ENCODE measurements at regions not wholly inside any gene's neighbourhood (a gene's known extent, or its start where the extent isn't known, plus 50 kb on each side); places are given as distances from the start of the nearest gene placed in this dataset.
A peak's percentile ranks its signal among the peaks of the same experiment; 100 is the strongest.

- intact Hi-C loops (cut with DNase I), result no loop called here
- ATAC-seq (peak in 3 of 4 donors; percentile 50 to 61 (median 58)), DNase-seq (no peak), FAIRE-seq (no peak)
- no peaks in the 10 kb centered on the region for H3K9me3 ChIP-seq
- H3K36me3 ChIP-seq, result no peaks in the 10 kb centered on the region
- 29 to 36% methylated on average over 9 of the region's 9 CpGs for whole genome bisulfite sequencing, 2 donors
- H3K27me3 ChIP-seq, result no peaks in the 10 kb centered on the region
- H3K4me3 ChIP-seq, result no peak overlapping the region
- H3K4me1 ChIP-seq, result no peaks in the 10 kb centered on the region
- H3K27ac ChIP-seq, result peak overlapping the region in 2 of 4 donors; percentile 7 to 44
- TF ChIP-seq CTCF (IDR thresholded peaks at IDR 0.05), result no peak
Observed at GRCh38 chr14:76575108-76575507, 186.2 kb upstream of the VASH1 start.

DNA sequence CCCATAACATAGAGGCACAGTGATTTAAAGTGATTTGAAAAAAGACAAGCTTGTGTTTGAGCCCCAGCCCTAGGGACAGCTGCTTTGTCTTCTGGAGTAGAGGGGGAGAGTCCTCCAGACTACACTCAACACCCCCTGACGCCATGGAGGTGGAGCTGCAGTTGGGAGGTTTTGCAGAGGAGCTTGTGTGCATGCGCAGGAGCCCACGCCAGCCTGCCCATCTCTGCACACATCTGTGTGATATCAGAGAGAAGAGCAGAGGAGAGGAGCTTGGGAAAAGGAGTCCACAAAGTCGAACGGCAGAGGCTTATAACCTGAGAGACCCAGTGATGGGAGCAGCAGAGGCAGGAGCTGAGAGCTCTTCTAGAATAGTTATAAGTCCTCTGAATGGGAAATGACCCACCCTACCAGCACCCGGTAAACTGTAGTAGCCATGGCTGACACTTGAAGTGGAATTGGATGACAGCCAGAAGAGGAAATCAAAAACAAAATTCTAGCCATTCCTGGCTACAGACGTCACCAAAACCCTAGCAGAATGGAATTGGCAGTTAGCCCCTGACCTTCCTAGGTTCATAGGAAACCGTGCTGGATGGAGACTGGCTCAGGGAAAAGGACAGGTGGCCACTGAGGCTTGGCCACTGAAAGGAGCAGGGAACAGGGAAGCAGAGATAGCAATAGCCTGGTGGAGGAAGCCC lies 185.1 kb upstream of the VASH1 start:
- H3K27ac ChIP-seq, result peak overlapping the region in 2 of 4 donors; percentile 7 to 33
- peak in 3 of 6 donors; percentile 18 to 30 (median 20) for DNase-seq
- H3K36me3 ChIP-seq, result no peaks in the 10 kb centered on the region
- no peaks in the 10 kb centered on the region for H3K4me1 ChIP-seq
- H3K9me3 ChIP-seq, result no peaks in the 10 kb centered on the region
- no peak for FAIRE-seq
- intact Hi-C loops (cut with DNase I), result no loop called here
- WGBS, 2 donors, result 41 to 49% methylated on average over 8 of the region's 8 CpGs
- peak; percentile 50 to 79 (median 64) for ATAC-seq
- no peak for TF ChIP-seq CTCF (IDR thresholded peaks at IDR 0.05)
- no peaks in the 10 kb centered on the region for H3K27me3 ChIP-seq
- H3K4me3 ChIP-seq, result no peak overlapping the region

DNA sequence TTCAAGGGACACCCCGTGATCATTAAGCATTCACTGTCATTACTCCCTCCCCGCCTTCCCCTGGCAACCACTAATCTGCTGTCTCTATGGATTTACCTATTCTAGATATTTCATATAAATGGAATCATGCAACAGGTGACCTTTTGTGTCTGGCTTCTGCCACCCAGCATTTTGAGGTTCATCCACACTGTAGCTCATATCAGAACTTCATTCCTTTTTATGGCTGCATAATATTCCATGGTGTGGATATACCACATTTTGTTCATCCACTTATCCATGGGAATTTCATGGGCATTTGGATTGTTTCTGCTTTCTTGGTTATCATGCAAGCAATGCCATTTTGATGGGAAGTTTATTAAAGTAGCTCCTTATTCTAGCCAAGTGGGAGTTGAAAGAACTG lies 184.2 kb upstream of the VASH1 start:
- FAIRE-seq (no peak), ATAC-seq (no peak), DNase-seq (no peak)
- Histone ChIP-seq H3K9me3 (no peaks in the 10 kb centered on the region), H3K27ac (peak overlapping the region in 1 of 4 donors; percentile 7), H3K4me1 (no peaks in the 10 kb centered on the region), H3K4me3 (no peak overlapping the region), H3K27me3 (no peaks in the 10 kb centered on the region), H3K36me3 (no peaks in the 10 kb centered on the region)
- 92 to 93% methylated on average over 2 of the region's 2 CpGs for WGBS, 2 donors
- intact Hi-C loops (cut with DNase I), result no loop called here
- TF ChIP-seq CTCF (IDR thresholded peaks at IDR 0.05), result no peak

DNA sequence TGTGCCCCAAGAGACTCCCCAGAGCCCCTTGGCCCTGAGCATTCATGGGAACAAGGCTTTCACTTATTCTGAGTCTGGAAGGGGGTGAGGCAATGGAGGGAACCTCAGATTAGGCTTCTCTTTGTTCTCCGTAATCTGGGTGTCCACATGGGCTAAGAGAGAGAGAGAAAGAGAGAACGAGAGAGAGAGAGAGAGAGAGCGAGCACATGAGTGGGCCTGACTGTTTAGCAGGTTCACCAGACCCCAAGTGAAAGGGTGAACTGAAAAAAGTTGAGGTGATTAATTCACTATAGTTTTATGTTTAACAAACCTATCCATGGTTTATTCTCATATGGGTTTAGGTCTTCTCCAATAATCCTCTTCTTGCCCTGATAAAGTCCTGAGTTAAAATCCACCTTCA lies 183.4 kb upstream of the VASH1 start:
- no peak overlapping the region for H3K27ac ChIP-seq
- no peak for FAIRE-seq
- WGBS, 2 donors, result 91 to 92% methylated on average over 3 of the region's 3 CpGs

More for the DNA sequence above, 183.4 kb upstream of the VASH1 start:
- TF ChIP-seq CTCF (IDR thresholded peaks at IDR 0.05), result no peak
- H3K4me3 ChIP-seq, result no peak overlapping the region
- no peaks in the 10 kb centered on the region for H3K9me3 ChIP-seq
- intact Hi-C loops (cut with DNase I), result no loop called here
- no peaks in the 10 kb centered on the region for H3K36me3 ChIP-seq
- H3K27me3 ChIP-seq, result no peaks in the 10 kb centered on the region
- no peaks in the 10 kb centered on the region for H3K4me1 ChIP-seq
- ATAC-seq (no peak), DNase-seq (no peak)
